ENCODE measurements at regions not wholly inside any gene's neighbourhood (a gene's known extent, or its start where the extent isn't known, plus 50 kb on each side); places are given as distances from the start of the nearest gene placed in this dataset.

DNA sequence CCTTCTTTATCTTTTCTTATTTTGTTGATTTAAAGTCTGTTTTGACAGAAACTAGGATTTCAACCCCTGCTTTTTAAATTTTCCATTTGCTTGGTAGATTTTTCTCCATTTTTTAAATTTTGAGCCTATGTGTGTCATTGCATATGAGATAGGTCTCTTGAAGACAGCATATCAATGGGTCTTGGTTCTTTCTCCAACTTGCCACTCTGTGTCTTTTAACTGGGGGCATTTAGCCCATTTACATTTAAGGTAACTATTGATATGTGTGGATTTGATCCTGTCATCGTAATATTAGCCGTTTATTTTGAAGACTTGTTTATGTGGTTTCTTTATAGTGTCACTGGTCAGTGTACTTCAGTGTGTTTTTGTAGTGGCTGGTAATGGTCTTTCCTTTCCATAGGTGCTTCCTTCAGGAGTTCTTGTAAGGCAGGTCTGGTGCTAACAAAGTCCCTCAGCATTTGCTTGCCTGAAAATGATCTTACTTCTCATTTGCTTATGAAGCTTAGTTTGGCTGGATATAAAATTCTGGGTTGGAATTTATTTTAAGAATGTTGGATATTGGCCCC is 223.9 kb downstream of the USP25 start:
- TF ChIP-seq CTCF (IDR thresholded peaks at IDR 0.05) (no peak), POLR2A (IDR thresholded peaks at IDR 0.05) (no peak), EP300 (IDR thresholded peaks at IDR 0.05) (no peak), POLR2AphosphoS5 (IDR thresholded peaks at IDR 0.05) (no peak)

Data from suprapubic skin (tissue), 4 donors.